SJCRH30 (cell line): ENCODE measurements at regions not wholly inside any gene's neighbourhood (a gene's known extent, or its start where the extent isn't known, plus 50 kb on each side); places are given as distances from the start of the nearest gene placed in this dataset.

Experiments
- DNase-seq, 2 experiments: peaks; one replicate each; pipeline ENCODE4 v3.0.0-alpha.2; 2015 to 2020
- H3K27ac ChIP-seq: fragments of 250-450 bp; sonication (Bioruptor Pico); 2 replicates; pipeline ENCODE4 v1.5.1; 2020; ENCODE audit warnings: mild to moderate bottlenecking, moderate library complexity
- H3K27me3 ChIP-seq: fragments of 250-450 bp; sonication (Bioruptor Pico); 2 replicates; pipeline ENCODE4 v1.5.1; 2020; ENCODE audit warnings: mild to moderate bottlenecking, moderate library complexity
- H3K36me3 ChIP-seq: fragments of 250-450 bp; sonication (Bioruptor Pico); 2 replicates; pipeline ENCODE4 v1.5.1; 2020; ENCODE audit warnings: mild to moderate bottlenecking, moderate library complexity
- H3K4me1 ChIP-seq: fragments of 250-450 bp; sonication (Bioruptor Pico); 2 replicates; pipeline ENCODE4 v1.5.1; 2020; ENCODE audit warnings: mild to moderate bottlenecking, moderate library complexity
- H3K4me3 ChIP-seq: fragments of 250-450 bp; sonication (Bioruptor Pico); 2 replicates; pipeline ENCODE4 v1.5.1; 2020; ENCODE audit warnings: mild to moderate bottlenecking, moderate library complexity
- H3K9me3 ChIP-seq: fragments of 250-450 bp; sonication (Bioruptor Pico); replicated peaks from 2 replicates; pipeline ENCODE4 v1.5.1; 2020; ENCODE audit warnings: mild to moderate bottlenecking, moderate library complexity

DNA sequence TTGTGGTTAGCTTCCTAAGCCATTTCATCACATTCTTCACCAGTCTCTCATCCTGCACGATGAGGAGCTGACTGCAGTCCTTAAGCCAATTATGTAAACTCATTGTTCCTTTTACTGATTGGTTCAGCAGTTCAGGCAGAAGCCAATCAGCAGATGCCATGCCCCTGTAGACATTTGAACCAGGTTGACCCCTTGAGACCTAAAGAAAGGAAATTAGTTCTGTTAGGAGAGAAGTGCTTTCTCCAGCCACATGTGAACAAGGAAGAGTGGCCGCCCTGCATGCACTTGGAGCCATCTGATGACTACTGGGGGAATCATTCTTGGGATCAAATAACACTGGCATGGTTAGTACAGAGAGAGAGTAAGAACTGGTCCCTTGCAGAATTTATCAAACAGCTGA lies 535.2 kb upstream of the ID4 start:
- Histone ChIP-seq H3K36me3 (no peaks in the 10 kb centered on the region), H3K27me3 (no peaks in the 10 kb centered on the region), H3K27ac (peak overlapping the region; percentile 37), H3K4me3 (no peak overlapping the region), H3K9me3 (no peaks in the 10 kb centered on the region), H3K4me1 (0 out of 2 replicates have a peak, but pooled peaks cover 3% of the 10 kb centered on the region)
- peak; percentile 41 to 60 for DNase-seq

DNA sequence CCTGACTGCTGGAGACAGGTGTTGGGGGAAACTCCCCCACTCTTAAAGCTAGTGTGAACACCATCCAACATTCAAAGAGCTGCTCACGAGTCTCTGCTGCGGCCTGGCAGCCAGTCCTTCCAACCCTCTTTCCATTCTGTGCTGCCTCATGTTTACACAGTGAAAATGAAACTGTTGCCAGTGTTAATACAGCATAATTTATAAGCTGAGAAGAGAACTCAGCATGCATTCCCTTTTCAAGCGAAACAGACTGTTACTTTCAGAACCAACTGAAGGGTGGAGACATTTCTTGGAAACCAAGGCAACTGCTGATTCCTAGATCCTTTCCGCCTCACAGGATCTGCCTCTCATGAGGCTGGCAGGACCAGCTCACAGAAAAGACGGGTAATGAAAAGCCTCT lies 533.8 kb upstream of the ID4 start:
- peak in 1 of 2 experiments; percentile 16 for DNase-seq
- no peak overlapping the region for H3K4me3 ChIP-seq

DNA sequence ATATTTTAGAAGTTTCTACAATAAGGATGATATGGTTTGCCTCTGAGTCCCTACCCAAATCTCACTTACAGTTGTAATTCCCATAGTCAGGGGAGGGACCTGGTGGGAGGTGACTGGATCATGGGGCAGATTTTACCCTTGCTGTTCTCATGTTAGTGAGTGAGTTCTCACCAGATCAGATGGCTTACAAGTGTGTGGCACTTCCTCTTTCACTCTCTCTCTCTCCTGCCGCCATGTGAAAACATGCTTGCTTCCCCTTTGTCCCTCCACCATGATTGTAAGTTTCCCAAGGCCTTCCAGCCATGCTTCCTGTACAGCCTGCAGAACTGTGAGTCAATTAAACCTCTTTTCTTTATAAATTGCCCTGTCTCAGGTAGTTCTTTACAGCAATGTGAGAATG lies 527.5 kb upstream of the ID4 start:
- Histone ChIP-seq H3K4me1 (no peaks in the 10 kb centered on the region), H3K4me3 (no peak overlapping the region), H3K9me3 (no peaks in the 10 kb centered on the region), H3K27ac (no peak overlapping the region), H3K27me3 (no peaks in the 10 kb centered on the region), H3K36me3 (no peaks in the 10 kb centered on the region)
- DNase-seq, result no peak

More for the DNA sequence above, 533.8 kb upstream of the ID4 start:
- H3K27ac ChIP-seq, result no peak overlapping the region
- 0 out of 2 replicates have a peak, but pooled peaks cover 3% of the 10 kb centered on the region for H3K4me1 ChIP-seq
- H3K27me3 ChIP-seq, result no peaks in the 10 kb centered on the region
- no peaks in the 10 kb centered on the region for H3K9me3 ChIP-seq
- no peaks in the 10 kb centered on the region for H3K36me3 ChIP-seq

DNA sequence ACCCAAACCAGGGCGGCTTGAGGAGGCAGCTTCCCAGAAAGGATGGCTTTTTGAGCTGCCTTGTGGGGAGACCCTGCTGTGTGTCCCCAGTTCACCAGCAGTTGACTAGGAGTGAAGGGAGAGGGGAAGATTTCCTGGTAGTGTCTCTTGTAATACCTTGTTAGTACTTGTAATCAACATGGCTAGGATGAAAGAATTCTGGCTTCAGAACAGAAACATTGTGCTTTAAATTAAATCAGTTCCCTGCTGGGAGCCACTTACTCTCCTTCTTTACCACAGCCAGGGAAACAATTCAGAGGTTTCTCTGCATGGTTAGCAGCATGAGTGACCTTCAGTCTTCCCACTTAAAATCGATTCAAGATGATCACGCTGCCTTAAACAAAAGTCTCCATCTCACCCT lies 525.4 kb upstream of the ID4 start:
- Histone ChIP-seq H3K9me3 (no peaks in the 10 kb centered on the region), H3K27ac (no peak overlapping the region), H3K27me3 (no peaks in the 10 kb centered on the region), H3K4me1 (no peaks in the 10 kb centered on the region), H3K4me3 (no peak overlapping the region), H3K36me3 (no peaks in the 10 kb centered on the region)
- no peak for DNase-seq

DNA sequence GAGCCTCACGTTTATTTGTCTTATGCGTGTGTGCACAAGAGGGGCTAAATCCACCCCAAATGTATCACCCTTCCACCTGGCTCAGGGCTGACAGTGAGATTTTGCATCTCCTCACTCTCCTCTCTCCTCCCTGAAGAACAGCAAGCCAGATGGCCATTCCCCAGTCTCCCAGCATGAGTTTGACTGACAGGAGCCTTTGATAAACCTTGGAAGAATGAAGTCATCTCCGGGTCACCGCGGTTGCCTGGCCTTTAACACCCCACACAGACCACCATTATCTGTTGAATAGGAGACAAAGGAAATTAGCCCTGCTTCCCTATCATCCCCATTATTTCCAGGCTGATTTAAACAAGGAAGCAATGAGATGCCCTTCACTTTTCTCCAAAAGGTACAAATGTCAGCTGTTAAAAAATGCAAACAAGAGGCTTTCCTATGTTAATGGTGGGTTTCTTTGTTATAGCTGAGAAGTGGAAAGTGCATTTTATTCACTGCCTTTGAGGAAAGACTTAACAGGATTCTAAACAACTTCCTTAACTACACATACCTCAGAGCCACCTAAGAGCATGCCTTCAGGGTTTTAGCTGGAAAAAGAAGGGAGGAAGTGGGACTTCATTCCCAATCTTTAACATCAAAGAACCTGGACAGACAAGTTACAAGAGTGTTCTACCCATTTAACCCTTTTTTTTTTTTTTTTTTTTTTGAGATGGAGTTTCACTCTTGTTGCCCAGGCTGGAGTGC lies 524.8 kb upstream of the ID4 start:
- Histone ChIP-seq H3K27me3 (no peaks in the 10 kb centered on the region), H3K9me3 (no peaks in the 10 kb centered on the region), H3K4me3 (no peak overlapping the region), H3K36me3 (no peaks in the 10 kb centered on the region), H3K4me1 (no peaks in the 10 kb centered on the region), H3K27ac (no peak overlapping the region)
- DNase-seq, result no peak

DNA sequence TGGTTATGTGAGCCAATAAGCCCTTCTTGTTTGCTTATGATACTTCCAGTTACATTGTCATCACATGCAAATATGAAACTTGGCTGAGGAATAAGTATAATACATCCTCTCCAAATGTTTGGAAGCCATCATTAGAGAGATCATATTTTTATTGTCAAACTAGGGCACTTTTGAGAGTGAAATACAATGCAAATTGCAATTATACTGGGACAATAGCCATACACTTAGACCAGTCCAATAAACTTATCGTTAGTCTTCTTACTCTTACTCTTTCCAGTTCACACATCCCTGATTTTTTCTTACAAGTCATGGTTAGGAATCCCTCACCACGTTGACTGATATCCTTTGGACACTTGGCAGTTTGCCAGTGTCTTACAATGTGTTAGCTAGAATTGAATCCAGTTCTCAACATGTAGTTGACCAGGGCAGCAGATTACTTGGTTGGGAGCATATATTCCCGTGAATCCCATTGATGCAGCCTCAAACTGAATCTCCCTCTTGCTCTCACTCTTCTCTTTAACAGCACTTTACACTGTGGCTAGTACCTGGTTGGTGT lies 519.7 kb upstream of the ID4 start:
- no peak for DNase-seq
- Histone ChIP-seq H3K36me3 (no peaks in the 10 kb centered on the region), H3K27me3 (no peaks in the 10 kb centered on the region), H3K9me3 (no peaks in the 10 kb centered on the region), H3K27ac (no peak overlapping the region), H3K4me3 (no peak overlapping the region), H3K4me1 (no peaks in the 10 kb centered on the region)

DNA sequence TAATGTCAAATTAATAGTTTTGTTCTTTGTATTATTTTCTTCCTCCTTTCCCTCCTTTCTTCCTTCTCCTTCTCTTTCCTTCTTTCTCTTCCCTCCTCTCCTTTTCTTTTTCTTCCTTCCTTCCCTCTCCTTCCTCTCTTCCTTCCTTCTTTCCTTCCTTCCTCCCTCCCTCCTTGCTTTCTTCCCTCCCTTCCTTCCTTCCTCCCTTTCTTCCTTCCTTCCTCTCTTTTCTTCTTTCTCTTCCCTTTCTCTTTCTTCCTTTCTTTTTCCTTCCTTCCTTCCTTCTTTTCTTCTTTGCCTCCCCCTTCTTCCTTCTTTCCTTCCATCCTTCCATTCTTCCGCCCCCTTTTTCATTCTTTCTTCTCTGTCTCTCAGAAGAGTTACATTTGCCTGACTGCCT lies 518.2 kb upstream of the ID4 start:
- no peak overlapping the region for H3K4me3 ChIP-seq
- H3K36me3 ChIP-seq, result no peaks in the 10 kb centered on the region
- no peak for DNase-seq
- H3K27me3 ChIP-seq, result no peaks in the 10 kb centered on the region
- no peaks in the 10 kb centered on the region for H3K4me1 ChIP-seq
- no peak overlapping the region for H3K27ac ChIP-seq
- no peaks in the 10 kb centered on the region for H3K9me3 ChIP-seq

DNA sequence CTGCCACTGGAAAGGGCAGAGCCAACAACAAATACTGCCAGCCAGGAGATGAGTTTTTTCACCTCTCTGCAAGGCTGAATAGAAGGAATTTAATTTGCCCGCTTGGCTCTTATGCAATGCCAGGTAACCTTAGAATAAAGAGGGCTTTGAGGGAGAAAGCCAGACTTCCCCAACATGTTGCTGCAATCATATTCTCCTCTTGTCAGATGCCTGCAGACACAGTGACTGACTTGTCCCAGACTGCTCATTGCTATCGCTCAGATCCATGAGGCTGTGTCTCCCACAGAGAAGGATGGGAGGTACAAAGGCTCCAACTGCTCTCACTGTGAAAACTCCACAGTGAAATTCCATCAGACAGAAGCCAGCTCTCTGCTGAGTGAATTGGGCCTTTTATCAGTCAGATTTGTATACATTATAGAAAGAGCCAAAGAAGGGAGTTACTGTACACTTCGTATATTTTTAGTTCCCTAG lies 517.0 kb upstream of the ID4 start:
- H3K36me3 ChIP-seq, result no peaks in the 10 kb centered on the region
- H3K27me3 ChIP-seq, result no peaks in the 10 kb centered on the region
- no peak overlapping the region for H3K27ac ChIP-seq
- H3K4me3 ChIP-seq, result no peak overlapping the region
- no peaks in the 10 kb centered on the region for H3K4me1 ChIP-seq
- no peaks in the 10 kb centered on the region for H3K9me3 ChIP-seq
- no peak for DNase-seq

DNA sequence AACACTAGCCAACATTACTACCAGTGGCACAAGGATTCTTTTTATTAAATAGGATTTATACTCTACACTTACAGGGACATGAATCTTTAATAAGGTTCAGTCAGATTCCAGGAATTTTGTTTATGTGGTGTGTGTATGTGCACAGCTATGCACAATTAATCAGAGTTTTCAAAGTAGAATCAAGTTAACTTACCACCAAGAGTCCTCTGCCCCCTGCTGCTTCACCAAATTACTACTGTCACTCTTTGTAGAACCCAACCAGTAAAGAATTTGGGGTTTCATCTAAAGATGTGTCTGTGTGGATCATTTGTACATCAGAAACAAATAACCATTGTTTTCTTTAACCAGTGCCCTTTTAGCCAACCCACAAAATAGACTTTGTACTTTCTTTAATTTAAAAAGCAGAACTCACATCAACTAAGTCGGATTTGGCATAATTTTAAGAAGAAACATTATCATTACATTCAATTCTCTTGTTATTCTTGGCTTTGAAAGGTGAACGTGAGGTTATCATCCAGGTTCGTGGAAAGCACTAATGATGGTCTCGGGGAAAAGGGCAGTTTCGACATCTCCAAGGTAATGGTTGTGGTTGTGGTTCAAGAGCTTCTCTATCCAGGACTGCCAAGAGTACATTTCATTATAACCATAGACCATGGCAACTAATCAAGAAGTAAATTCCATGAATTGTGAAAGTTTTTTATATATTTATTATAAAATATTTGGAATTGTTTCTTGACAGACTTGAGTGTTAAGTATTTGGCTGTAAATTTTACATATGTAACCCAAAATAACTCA lies 514.3 kb upstream of the ID4 start:
- H3K4me1 ChIP-seq, result no peaks in the 10 kb centered on the region
- no peak for DNase-seq
- no peak overlapping the region for H3K27ac ChIP-seq
- no peaks in the 10 kb centered on the region for H3K27me3 ChIP-seq
- H3K4me3 ChIP-seq, result no peak overlapping the region
- H3K9me3 ChIP-seq, result no peaks in the 10 kb centered on the region
- H3K36me3 ChIP-seq, result no peaks in the 10 kb centered on the region

DNA sequence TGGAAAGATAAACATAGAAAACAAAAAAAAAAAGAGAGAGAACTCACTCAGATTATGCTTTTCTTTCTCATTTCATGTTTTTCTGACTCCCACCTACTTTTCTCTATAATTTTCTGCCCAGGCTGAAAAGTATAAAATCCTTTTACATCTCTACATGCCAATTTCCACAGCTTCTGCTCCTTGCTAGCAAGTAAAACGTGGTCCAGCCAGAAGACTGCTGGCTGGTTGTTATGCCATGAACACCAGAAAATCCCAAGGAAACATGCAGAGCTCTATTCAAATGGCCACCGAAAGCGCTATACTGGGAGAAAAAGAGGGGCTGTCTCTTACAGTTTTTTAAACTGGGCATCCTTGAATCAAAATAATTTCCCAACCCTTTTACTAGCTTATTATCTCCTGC lies 512.8 kb upstream of the ID4 start:
- no peaks in the 10 kb centered on the region for H3K4me1 ChIP-seq
- H3K4me3 ChIP-seq, result no peak overlapping the region
- no peaks in the 10 kb centered on the region for H3K27me3 ChIP-seq
- H3K27ac ChIP-seq, result no peak overlapping the region
- no peak for DNase-seq
- H3K36me3 ChIP-seq, result no peaks in the 10 kb centered on the region
- H3K9me3 ChIP-seq, result no peaks in the 10 kb centered on the region

DNA sequence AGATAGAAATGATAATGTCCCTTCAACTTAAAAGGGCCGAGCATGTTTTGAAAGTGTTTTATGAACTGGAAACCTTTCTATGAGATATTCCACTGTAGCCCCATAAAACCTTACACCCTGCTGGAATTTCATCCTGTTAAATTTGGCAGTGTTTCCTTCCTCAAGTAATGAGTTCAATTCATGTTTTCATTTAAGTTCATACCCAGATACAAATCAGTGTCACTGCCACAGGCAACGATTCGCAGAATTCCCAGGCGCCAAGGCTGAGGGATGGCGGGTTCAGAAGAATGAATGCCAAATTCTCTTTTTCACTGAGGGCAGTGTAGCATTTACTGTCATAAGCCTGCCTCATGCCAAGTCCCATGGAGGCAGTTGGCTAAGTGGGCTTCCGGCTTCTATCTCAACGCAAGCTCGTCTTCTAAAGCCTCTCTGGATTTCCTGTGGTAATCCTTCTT lies 511.8 kb upstream of the ID4 start:
- Histone ChIP-seq H3K4me3 (no peak overlapping the region), H3K36me3 (no peaks in the 10 kb centered on the region), H3K27me3 (no peaks in the 10 kb centered on the region), H3K27ac (no peak overlapping the region), H3K9me3 (no peaks in the 10 kb centered on the region), H3K4me1 (no peaks in the 10 kb centered on the region)
- DNase-seq, result no peak

DNA sequence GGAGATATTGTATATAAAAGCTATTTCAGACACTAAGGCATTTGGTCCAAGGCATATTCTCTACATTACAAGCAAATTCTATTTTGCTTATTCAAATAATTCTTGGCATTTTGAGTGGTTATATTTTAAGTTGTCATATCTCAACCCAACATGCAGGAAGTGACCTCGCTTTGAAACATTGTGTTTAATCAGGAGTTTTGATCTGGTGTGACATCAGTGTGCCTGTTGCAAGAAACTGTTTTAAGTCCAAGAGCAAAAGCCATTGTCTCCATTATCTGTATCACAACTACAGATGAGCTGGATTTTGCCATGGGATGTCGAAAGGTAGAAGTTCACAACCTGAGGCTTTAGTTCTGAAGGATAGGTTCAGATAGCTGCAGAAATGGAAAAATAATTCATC lies 509.9 kb upstream of the ID4 start:
- no peaks in the 10 kb centered on the region for H3K36me3 ChIP-seq
- H3K9me3 ChIP-seq, result no peaks in the 10 kb centered on the region
- H3K4me3 ChIP-seq, result no peak overlapping the region
- H3K4me1 ChIP-seq, result no peaks in the 10 kb centered on the region
- no peak overlapping the region for H3K27ac ChIP-seq
- no peak for DNase-seq
- H3K27me3 ChIP-seq, result no peaks in the 10 kb centered on the region

DNA sequence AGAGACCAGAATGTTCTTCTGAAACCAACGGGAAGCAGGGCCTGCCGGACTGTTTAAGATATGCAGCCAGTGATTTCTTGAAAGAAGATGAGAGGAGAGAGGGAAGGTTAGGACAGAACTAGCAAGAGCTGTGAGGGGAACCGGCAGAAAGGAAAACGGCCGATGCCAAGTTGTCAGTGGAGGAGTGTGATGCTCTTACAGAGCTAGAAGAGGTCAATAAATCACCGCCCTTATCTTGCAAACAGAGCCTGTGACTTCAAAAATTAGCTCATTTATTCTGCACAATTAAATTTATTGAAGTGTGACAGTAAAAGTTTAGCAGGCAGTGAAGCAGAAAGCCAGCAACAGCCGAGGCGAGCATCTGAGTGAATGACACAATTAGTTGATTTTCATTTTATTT lies 509.5 kb upstream of the ID4 start:
- no peaks in the 10 kb centered on the region for H3K4me1 ChIP-seq
- H3K4me3 ChIP-seq, result no peak overlapping the region
- H3K27me3 ChIP-seq, result no peaks in the 10 kb centered on the region
- no peak overlapping the region for H3K27ac ChIP-seq
- no peaks in the 10 kb centered on the region for H3K9me3 ChIP-seq
- DNase-seq, result no peak
- H3K36me3 ChIP-seq, result no peaks in the 10 kb centered on the region

DNA sequence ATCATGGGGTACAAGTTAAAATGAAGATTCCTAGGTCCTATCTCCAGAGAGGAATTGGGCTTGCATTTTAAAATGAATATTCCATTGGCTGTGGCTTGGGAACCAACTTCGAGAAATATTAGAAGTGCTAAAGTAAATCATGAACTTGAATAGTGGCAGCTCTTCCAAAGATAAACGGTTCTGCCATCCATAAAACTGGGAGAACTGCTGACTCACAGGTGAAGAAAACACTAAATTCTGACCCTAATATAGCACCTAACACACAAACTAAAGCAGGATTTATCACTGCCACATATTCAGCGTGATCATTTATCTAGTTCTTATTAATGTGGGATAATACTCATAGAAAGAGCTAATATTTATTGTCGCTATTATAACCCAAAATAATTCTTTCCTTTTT lies 508.1 kb upstream of the ID4 start:
- Histone ChIP-seq H3K27me3 (no peaks in the 10 kb centered on the region), H3K27ac (no peak overlapping the region), H3K4me1 (no peaks in the 10 kb centered on the region), H3K4me3 (no peak overlapping the region), H3K36me3 (no peaks in the 10 kb centered on the region), H3K9me3 (no peaks in the 10 kb centered on the region)
- no peak for DNase-seq

DNA sequence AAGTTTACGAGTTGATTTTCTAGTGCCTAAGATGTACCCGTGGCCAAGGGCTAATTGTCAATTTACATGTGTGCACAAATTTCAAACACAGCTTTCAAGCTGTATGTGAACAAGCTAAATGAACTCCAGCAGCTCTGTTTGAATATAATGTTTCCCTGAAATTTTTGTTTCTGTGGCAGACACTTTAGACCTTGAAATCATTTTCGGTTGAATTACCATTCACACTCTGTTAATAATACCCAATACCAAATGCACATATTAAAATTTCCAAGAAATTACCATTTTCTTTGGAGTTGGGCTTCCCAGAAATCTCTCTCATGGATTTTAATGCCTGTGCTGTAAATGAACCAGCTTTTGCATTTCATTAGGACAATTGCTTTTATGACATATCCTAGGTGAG lies 506.1 kb upstream of the ID4 start:
- no peaks in the 10 kb centered on the region for H3K27me3 ChIP-seq
- no peaks in the 10 kb centered on the region for H3K36me3 ChIP-seq

More for the DNA sequence above, 506.1 kb upstream of the ID4 start:
- no peak overlapping the region for H3K27ac ChIP-seq
- no peak overlapping the region for H3K4me3 ChIP-seq
- no peaks in the 10 kb centered on the region for H3K4me1 ChIP-seq
- DNase-seq, result no peak
- no peaks in the 10 kb centered on the region for H3K9me3 ChIP-seq
